ENCODE measurements at regions not wholly inside any gene's neighbourhood (a gene's known extent, or its start where the extent isn't known, plus 50 kb on each side); places are given as distances from the start of the nearest gene placed in this dataset.

DNA sequence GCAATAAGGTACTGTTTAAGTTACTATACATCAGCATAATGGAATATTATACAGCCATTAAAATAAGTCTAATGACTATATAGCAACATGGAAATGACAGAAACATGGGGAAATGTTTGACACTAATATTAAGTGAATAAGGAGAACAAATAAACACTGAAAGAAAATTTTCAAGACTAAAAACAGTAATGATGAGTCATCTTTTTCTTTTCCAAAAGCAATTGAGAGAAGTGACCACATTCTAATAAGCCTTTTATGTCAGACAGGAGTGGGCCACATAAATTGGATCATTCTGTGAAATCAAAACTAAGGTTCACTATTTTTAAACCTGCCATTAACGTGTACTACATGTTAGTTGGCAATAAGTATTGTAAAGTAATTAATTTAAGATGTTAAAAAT is 187.5 kb downstream of the AHR start:
- no peak overlapping the region for H2AFZ ChIP-seq (ENCODE audit: low read depth)
- WGBS (ENCODE audit: low lambda C conversion rate), result 5% methylated on average over 1 of the region's 1 CpG
- H4K20me1 ChIP-seq (ENCODE audit: insufficient read depth), result no peaks in the 10 kb centered on the region
- no peaks in the 10 kb centered on the region for H3K9me3 ChIP-seq
- H3K79me2 ChIP-seq (ENCODE audit: insufficient read depth), result no peaks in the 10 kb centered on the region
- DNase-seq, result no peak
- ChIA-PET CTCF (no interaction called here), POLR2A (no interaction called here)
- no peak overlapping the region for H3K4me3 ChIP-seq (ENCODE audit: low read depth in 2 of 2, low read length in 1 of 2)
- no peaks in the 10 kb centered on the region for H3K9me2 ChIP-seq
- H3K36me3 ChIP-seq (replicated peaks in 1 of 2; ENCODE audit: control insufficient read depth in 1 of 2, insufficient read depth in 2 of 2, low read length in 1 of 2), result no peaks in the 10 kb centered on the region
- TF ChIP-seq TCF12 (IDR thresholded peaks at IDR 0.05) (no peak), POLR2AphosphoS5 (IDR thresholded peaks at IDR 0.05; ENCODE audit: low read depth, low read length) (no peak)
- TF ChIP-seq, protein P1, sequence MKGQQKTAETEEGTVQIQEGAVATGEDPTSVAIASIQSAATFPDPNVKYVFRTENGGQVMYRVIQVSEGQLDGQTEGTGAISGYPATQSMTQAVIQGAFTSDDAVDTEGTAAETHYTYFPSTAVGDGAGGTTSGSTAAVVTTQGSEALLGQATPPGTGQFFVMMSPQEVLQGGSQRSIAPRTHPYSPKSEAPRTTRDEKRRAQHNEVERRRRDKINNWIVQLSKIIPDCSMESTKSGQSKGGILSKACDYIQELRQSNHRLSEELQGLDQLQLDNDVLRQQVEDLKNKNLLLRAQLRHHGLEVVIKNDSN (IDR thresholded peaks at IDR 0.05; ENCODE audit: borderline replicate concordance, low read depth), result no peak
- H3K4me2 ChIP-seq, result no peak overlapping the region
- no peaks in the 10 kb centered on the region for H3F3A ChIP-seq (replicated peaks; ENCODE audit: insufficient read depth)
- H3K9ac ChIP-seq, result no peak overlapping the region
- H3K27ac ChIP-seq (ENCODE audit: low read depth in 2 of 2, low read length in 1 of 2), result no peak overlapping the region
- no peaks in the 10 kb centered on the region for H3K4me1 ChIP-seq (ENCODE audit: control insufficient read depth in 1 of 2, insufficient read depth in 2 of 2, low read depth in 1 of 2, low read length in 1 of 2)
- peaks cover 6% of the 10 kb centered on the region; the same call in 1 of the 2 replicates for H3K27me3 ChIP-seq (ENCODE audit: insufficient read depth)

DNA sequence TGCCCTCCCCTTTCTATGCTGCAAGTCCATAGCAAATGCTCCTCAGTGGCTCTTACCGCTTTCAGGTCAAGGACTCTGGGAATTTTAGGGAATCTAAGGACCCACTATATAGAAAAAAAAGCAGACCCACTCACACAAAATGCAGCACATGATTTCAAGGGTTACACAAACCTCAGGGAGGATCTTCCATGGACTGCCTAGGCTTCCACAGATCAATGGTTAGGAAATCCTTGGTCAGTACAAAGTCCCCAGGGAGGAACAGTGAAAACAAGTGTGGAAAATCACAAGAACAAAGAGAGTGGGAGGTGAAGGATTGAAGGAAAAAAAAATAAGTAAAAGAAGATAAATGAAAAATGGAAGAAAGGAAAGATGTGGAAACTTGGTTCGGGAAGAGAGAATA is 188.4 kb downstream of the AHR start:
- DNase-seq, result no peak
- no peak overlapping the region for H2AFZ ChIP-seq (ENCODE audit: low read depth)
- WGBS (ENCODE audit: low lambda C conversion rate), result 19% methylated on average over 2 of the region's 2 CpGs
- no peaks in the 10 kb centered on the region for H4K20me1 ChIP-seq (ENCODE audit: insufficient read depth)
- peaks cover 14% of the 10 kb centered on the region; the same call in 1 of the 2 replicates for H3K27me3 ChIP-seq (ENCODE audit: insufficient read depth)
- TF ChIP-seq NFIC (IDR thresholded peaks at IDR 0.05; ENCODE audit: borderline replicate concordance), result no peak
- TF ChIP-seq TAF1 (IDR thresholded peaks at IDR 0.05; ENCODE audit: borderline replicate concordance, low read depth, low read length), result no peak
- no peak for TF ChIP-seq TCF12 (IDR thresholded peaks at IDR 0.05)
- no peak for TF ChIP-seq YY1 (IDR thresholded peaks at IDR 0.05; ENCODE audit: low read depth)
- H3K4me3 ChIP-seq (ENCODE audit: low read depth in 2 of 2, low read length in 1 of 2), result no peak overlapping the region
- no peaks in the 10 kb centered on the region for H3K4me1 ChIP-seq (ENCODE audit: control insufficient read depth in 1 of 2, insufficient read depth in 2 of 2, low read depth in 1 of 2, low read length in 1 of 2)
- H3K36me3 ChIP-seq (replicated peaks in 1 of 2; ENCODE audit: control insufficient read depth in 1 of 2, insufficient read depth in 2 of 2, low read length in 1 of 2), result no peaks in the 10 kb centered on the region
- H3F3A ChIP-seq (replicated peaks; ENCODE audit: insufficient read depth), result no peaks in the 10 kb centered on the region
- no peaks in the 10 kb centered on the region for H3K9me2 ChIP-seq
- no peaks in the 10 kb centered on the region for H3K9me3 ChIP-seq
- ChIA-PET POLR2A (no interaction called here), CTCF (no interaction called here)
- H3K9ac ChIP-seq, result no peak overlapping the region
- H3K4me2 ChIP-seq, result no peak overlapping the region
- H3K79me2 ChIP-seq (ENCODE audit: insufficient read depth), result no peaks in the 10 kb centered on the region
- H3K27ac ChIP-seq (ENCODE audit: low read depth in 2 of 2, low read length in 1 of 2), result no peak overlapping the region

DNA sequence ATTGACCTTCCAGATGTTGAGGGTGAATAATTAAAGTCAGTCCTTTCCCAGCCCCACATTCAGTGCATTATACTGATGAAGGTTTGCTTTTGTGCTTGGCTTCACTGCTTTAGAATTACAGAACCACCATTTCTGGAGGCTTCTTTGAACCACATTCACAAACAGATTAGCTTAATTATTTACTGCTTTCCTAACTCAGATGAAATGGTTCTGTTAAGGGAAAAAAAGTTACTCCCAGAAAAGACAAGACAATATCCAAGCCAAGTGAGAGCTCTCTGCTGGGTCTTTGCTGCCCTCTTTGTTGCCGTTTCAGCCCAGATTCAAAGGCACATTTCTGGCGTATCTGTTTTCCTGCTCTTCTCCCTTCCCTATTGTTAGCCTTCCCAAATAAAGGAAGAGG is 188.9 kb downstream of the AHR start:
- Histone ChIP-seq H3K9ac (no peak overlapping the region), H3K4me1 (ENCODE audit: control insufficient read depth in 1 of 2, insufficient read depth in 2 of 2, low read depth in 1 of 2, low read length in 1 of 2) (no peaks in the 10 kb centered on the region), H3K4me3 (ENCODE audit: low read depth in 2 of 2, low read length in 1 of 2) (no peak overlapping the region), H3K27ac (ENCODE audit: low read depth in 2 of 2, low read length in 1 of 2) (no peak overlapping the region), H3K9me3 (no peaks in the 10 kb centered on the region), H2AFZ (ENCODE audit: low read depth) (no peak overlapping the region), H3K27me3 (ENCODE audit: insufficient read depth) (peaks cover 19% of the 10 kb centered on the region; the same call in 1 of the 2 replicates), H3K4me2 (no peak overlapping the region), H3F3A (replicated peaks; ENCODE audit: insufficient read depth) (no peaks in the 10 kb centered on the region), H3K9me2 (no peaks in the 10 kb centered on the region), H3K79me2 (ENCODE audit: insufficient read depth) (no peaks in the 10 kb centered on the region), H3K36me3 (replicated peaks in 1 of 2; ENCODE audit: control insufficient read depth in 1 of 2, insufficient read depth in 2 of 2, low read length in 1 of 2) (no peaks in the 10 kb centered on the region), H4K20me1 (ENCODE audit: insufficient read depth) (no peaks in the 10 kb centered on the region)
- 10% methylated on average over 2 of the region's 2 CpGs for WGBS (ENCODE audit: low lambda C conversion rate)
- TF ChIP-seq TAF1 (IDR thresholded peaks at IDR 0.05; ENCODE audit: borderline replicate concordance, low read depth, low read length), result no peak
- TF ChIP-seq, protein P2, sequence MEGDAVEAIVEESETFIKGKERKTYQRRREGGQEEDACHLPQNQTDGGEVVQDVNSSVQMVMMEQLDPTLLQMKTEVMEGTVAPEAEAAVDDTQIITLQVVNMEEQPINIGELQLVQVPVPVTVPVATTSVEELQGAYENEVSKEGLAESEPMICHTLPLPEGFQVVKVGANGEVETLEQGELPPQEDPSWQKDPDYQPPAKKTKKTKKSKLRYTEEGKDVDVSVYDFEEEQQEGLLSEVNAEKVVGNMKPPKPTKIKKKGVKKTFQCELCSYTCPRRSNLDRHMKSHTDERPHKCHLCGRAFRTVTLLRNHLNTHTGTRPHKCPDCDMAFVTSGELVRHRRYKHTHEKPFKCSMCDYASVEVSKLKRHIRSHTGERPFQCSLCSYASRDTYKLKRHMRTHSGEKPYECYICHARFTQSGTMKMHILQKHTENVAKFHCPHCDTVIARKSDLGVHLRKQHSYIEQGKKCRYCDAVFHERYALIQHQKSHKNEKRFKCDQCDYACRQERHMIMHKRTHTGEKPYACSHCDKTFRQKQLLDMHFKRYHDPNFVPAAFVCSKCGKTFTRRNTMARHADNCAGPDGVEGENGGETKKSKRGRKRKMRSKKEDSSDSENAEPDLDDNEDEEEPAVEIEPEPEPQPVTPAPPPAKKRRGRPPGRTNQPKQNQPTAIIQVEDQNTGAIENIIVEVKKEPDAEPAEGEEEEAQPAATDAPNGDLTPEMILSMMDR (IDR thresholded peaks at IDR 0.05), result no peak
- no peak for TF ChIP-seq YY1 (IDR thresholded peaks at IDR 0.05; ENCODE audit: low read depth)
- no peak for TF ChIP-seq MEF2A (IDR thresholded peaks at IDR 0.05; ENCODE audit: borderline replicate concordance, low read depth)
- POLR2A ChIA-PET, result no interaction called here
- CTCF ChIA-PET, result no interaction called here
- DNase-seq, result no peak

All from SK-N-SH (cell line).